GM21529 (cell line): ENCODE measurements at regions not wholly inside any gene's neighbourhood (a gene's known extent, or its start where the extent isn't known, plus 50 kb on each side); places are given as distances from the start of the nearest gene placed in this dataset.

Experiments
- ATAC-seq: cut with Tn5 transposase; IDR thresholded peaks from one replicate; pipeline ENCODE4 v1.9.1; 2021; ENCODE audit not compliant: unreplicated experiment

DNA sequence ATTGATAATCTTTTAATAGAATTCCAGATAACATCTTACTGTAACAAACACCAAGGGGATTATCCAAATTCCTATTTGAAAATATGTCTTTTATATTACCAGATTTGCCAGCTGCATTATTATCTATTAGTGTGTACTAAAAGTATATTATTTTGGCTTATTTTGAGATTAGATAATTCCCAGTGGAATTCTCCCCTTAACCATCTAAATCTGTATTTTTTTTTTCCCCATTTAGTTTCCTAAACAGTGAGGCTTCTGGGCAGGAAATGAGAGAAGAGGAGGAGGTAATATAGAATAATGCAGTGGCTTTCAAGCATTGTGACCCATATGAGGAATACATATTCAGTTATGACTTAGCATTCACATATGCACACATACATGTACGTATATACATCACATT, 53.5 kb upstream of the ABL1 start:
- ATAC-seq = no peak

DNA sequence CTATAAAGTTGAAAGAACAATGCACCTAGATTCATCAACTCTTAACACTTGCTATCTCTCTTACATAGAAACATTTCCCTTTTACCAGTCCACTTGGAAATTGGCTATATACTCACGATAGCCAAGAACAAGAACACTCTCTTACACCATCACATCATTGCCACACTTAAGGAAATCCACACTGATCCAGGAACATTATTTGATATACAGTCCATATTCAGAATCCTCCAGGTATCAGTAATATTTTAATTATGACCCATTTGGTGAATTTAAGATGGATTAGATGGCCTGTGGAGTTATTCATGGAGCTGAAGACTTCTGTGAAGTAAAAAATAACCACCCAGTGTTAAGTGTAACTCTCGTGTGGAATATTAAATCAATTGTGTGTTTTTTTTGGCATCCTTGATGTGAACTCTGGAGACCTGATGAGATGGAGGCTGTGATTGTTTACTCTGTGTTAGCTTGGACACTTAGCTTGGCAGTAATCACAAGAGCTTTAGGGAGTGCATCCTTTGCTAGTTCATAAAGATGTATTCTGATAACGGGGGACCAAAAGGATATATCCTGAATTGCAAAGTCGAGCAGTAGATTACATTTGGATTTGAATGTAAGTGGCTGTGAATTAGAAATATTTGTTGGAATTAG, 52.0 kb upstream of the ABL1 start:
- ATAC-seq = no peak

DNA sequence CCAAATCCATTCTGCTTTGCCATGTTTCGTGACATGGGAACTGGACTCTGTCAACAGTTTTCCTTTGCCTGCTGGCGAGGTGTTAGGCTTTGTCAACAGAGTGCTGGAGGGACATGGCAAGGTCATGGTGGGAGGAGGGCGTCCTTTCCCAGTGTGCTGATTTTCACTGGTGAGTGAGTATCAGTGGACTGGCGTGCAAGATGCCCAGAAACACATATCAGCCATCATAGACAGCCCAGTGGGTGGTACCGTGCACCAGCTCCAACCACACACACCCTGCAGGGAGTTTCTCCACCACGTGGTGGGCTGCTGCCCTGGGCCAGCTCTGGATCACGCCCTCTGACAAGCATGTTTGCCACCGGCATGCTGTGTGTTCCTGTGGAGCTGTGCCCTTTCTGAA, 50.0 kb upstream of the ABL1 start:
- no peak for ATAC-seq
